ENCODE measurements at regions not wholly inside any gene's neighbourhood (a gene's known extent, or its start where the extent isn't known, plus 50 kb on each side); places are given as distances from the start of the nearest gene placed in this dataset.

- TF ChIP-seq, protein P1, sequence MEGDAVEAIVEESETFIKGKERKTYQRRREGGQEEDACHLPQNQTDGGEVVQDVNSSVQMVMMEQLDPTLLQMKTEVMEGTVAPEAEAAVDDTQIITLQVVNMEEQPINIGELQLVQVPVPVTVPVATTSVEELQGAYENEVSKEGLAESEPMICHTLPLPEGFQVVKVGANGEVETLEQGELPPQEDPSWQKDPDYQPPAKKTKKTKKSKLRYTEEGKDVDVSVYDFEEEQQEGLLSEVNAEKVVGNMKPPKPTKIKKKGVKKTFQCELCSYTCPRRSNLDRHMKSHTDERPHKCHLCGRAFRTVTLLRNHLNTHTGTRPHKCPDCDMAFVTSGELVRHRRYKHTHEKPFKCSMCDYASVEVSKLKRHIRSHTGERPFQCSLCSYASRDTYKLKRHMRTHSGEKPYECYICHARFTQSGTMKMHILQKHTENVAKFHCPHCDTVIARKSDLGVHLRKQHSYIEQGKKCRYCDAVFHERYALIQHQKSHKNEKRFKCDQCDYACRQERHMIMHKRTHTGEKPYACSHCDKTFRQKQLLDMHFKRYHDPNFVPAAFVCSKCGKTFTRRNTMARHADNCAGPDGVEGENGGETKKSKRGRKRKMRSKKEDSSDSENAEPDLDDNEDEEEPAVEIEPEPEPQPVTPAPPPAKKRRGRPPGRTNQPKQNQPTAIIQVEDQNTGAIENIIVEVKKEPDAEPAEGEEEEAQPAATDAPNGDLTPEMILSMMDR (IDR thresholded peaks at IDR 0.05): no peak
- TF ChIP-seq FOXP1 (CRISPR knock-in tag; IDR thresholded peaks at IDR 0.05; ENCODE audit: borderline replicate concordance): no peak
- no peak for TF ChIP-seq ATF3 (CRISPR knock-in tag; conservative IDR thresholded peaks at IDR 0.05)
- TF ChIP-seq SP1 (CRISPR knock-in tag; conservative IDR thresholded peaks at IDR 0.05): no peak
- TF ChIP-seq, protein P2, sequence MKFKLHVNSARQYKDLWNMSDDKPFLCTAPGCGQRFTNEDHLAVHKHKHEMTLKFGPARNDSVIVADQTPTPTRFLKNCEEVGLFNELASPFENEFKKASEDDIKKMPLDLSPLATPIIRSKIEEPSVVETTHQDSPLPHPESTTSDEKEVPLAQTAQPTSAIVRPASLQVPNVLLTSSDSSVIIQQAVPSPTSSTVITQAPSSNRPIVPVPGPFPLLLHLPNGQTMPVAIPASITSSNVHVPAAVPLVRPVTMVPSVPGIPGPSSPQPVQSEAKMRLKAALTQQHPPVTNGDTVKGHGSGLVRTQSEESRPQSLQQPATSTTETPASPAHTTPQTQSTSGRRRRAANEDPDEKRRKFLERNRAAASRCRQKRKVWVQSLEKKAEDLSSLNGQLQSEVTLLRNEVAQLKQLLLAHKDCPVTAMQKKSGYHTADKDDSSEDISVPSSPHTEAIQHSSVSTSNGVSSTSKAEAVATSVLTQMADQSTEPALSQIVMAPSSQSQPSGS (CRISPR knock-in tag; IDR thresholded peaks at IDR 0.05; ENCODE audit: borderline replicate concordance, low read depth): no peak
- TF ChIP-seq, protein P3, sequence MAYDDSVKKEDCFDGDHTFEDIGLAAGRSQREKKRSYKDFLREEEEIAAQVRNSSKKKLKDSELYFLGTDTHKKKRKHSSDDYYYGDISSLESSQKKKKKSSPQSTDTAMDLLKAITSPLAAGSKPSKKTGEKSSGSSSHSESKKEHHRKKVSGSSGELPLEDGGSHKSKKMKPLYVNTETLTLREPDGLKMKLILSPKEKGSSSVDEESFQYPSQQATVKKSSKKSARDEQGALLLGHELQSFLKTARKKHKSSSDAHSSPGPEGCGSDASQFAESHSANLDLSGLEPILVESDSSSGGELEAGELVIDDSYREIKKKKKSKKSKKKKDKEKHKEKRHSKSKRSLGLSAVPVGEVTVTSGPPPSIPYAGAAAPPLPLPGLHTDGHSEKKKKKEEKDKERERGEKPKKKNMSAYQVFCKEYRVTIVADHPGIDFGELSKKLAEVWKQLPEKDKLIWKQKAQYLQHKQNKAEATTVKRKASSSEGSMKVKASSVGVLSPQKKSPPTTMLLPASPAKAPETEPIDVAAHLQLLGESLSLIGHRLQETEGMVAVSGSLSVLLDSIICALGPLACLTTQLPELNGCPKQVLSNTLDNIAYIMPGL (CRISPR knock-in tag; IDR thresholded peaks at IDR 0.05): no peak
- TF ChIP-seq, protein P4, sequence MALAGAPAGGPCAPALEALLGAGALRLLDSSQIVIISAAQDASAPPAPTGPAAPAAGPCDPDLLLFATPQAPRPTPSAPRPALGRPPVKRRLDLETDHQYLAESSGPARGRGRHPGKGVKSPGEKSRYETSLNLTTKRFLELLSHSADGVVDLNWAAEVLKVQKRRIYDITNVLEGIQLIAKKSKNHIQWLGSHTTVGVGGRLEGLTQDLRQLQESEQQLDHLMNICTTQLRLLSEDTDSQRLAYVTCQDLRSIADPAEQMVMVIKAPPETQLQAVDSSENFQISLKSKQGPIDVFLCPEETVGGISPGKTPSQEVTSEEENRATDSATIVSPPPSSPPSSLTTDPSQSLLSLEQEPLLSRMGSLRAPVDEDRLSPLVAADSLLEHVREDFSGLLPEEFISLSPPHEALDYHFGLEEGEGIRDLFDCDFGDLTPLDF (CRISPR knock-in tag; IDR thresholded peaks at IDR 0.05): no peak
- TF ChIP-seq GTF2I (CRISPR knock-in tag; conservative IDR thresholded peaks at IDR 0.05): no peak
These were observed 365.3 kb upstream of the CLINT1 start for GRCh38 chr5:158224253-158224652.

Data from WTC11 (cell line).